Activated CD4-positive, CD25-positive, alpha-beta regulatory T cell treated with anti-CD3 and anti-CD28 coated beads, Interleukin-2, amount 50 U/mL, for 24 hours (primary cell): ENCODE measurements at regions not wholly inside any gene's neighbourhood (a gene's known extent, or its start where the extent isn't known, plus 50 kb on each side); places are given as distances from the start of the nearest gene placed in this dataset.

ENCODE experiments used
- ATAC-seq, 2 donors: fragments of 150-1000 bp; cut with Tn5 transposase; one replicate each; pipeline ENCODE4 v1.10.0; 2021; ENCODE audit warnings: mild to moderate bottlenecking in 1 of 2, moderate library complexity in 1 of 2

DNA sequence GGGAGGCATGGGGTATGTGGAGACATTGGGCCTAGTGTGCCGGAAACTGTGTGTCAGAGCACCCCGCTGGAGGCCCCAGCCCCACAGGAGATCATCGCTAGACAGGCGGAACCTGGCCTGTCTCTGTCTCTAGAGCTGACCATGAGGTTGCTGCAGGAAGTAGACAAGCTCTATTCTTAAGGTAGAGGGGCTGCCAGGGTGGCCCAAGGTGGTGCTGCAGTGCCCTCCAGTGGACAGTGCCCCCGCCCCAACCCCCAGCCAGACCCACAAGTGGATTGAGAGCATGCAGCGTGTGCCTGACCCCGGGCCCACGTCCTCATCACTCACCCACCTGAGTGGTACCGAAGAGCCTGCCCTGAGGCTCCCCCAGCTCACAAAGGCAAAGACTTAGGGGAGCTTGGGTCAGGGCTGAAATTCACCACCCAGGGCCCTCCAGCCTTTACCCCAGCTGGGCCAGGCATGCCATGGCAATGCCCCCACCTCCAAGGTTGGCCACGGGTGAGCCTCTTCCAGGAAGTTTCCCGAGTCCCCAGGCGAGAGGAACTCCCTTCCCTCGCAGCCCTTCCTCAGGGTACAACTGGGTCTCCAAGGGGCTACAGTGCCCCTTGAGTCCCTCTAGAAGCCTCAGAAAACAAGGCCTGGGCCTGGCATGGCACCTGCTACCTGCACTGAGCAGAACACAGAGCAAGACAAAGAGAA lies 155.0 kb downstream of the TTC32 start:
- no peak for ATAC-seq

- no peak for ATAC-seq
Measured at GRCh38 chr2:19746137-19746600, 155.6 kb downstream of the TTC32 start.

GRCh38 chr2:19745318-19746136 lies 156.3 kb downstream of the TTC32 start:
- no peak for ATAC-seq

DNA sequence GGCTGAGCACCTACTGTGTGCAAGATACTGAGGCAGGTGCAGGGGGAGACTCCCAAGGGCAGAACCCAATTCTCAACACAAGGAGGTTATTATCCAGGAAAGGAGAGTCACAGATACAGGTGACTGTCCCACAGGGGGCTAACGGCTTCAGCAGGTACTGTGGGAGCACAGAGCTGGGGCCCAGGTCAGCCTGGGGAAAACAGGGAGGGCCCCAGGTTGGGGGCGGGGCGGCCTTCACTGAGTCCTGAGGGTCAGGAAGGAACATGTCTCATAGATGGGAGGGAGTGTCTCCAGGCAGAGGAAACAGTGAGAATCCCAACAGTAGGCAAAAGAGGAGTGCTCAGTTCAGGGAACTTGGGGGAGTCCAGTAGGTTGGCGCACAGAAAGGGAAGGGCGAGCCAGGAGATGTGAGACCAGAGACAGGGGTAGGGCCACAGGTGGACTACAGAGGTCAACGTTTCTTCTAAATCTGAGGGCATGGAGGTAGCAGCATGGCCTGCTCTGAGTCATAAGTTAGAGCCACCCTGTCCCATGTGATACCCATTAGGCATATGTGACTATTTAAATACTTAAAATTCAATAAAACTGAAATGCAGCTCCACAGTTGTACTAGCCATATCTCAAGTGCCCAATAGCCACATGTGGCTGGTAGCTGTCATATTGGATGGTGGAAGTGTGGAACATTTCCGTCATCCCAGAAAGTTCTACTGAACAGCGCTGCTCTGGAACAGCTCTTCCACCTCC lies 157.2 kb downstream of the TTC32 start:
- no peak for ATAC-seq

- no peak for ATAC-seq
Measured at GRCh38 chr2:19743641-19744040, 158.1 kb downstream of the TTC32 start.

DNA sequence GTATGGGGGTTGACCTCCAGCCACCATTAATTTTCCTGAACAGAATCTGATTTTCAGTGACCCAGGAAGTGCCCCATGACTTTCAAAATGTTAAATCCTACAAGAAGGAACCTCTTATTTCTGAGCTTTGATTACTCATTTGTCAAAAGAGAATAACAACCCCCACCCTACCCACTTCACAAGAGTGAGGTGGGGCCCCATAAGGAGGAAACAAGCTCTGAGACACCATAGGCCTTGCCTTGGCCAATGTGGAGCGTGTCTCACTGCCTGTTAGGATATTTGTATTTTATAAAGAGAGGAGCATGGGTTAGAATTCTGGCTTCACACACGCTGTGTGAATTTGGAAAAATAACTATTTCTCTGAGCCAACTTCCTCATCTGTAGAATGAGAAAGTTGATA lies 158.9 kb downstream of the TTC32 start:
- no peak for ATAC-seq

- no peak for ATAC-seq
Measured at GRCh38 chr2:19739256-19739655, 162.5 kb downstream of the TTC32 start.

DNA sequence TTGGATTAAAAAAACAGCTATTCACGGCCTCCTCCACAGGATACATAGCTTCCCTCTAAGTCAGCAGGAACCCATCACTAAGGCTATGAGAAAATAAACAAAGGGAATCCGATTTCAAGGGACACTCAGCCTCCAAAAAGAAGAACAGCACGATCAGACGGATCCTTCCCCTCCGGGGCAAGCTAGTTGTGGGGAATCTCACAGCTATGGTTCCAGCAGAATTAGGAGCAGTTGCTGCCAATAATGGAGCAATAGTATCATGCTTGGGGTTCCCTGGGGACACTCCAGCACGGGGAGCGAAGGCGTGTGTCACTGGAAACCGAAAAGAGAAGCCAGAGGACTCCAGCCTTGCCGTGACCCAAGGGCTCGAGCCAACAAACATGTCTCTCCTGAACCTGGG lies 163.1 kb downstream of the TTC32 start:
- ATAC-seq, result no peak

- no peak for ATAC-seq
Measured at GRCh38 chr2:19736191-19736831, 165.5 kb downstream of the TTC32 start.

DNA sequence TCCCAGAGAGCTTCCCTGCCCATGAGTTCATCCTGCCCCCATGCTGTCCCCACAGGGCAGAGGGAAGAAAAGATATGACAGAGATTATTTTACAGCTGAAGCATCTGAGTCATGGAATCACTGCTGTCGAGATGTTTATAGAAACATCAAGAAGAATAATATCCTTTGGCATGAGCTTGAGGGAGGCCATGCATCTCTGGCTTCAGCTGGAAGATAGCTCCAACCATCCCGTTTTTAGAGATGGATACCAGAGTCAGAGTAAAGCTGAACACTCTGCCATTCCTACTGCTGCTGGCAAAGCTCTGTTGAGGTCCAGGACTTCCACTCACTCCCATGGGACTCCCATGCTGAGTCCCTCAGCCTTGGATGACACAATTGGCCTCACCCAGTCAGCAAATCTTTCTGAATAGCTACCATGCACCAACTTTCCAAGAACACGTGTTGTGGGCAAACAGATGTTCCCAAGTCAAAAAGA lies 167.8 kb downstream of the TTC32 start:
- no peak for ATAC-seq

- ATAC-seq, result no peak
Measured at GRCh38 chr2:19733390-19733789, 168.4 kb downstream of the TTC32 start.

DNA sequence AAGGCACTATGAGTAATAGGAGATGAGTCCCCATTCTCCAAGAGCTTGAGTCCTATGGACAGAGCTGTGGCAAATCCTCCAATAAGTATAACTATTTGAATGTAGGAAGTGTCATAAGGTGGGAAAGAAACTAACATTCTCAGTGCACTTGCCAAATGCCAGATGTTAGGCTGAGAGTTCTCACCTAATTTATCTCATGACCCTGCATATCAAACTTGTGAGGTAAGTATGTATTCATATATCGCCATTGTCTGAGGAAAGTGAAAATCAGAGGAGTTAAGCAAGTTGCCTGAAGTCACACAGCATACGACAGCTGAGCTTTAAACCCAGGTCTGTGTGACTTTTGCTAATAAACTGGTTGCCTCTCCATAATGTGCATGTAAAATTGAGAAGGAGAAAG lies 169.5 kb downstream of the TTC32 start:
- no peak for ATAC-seq

GRCh38 chr2:19731515-19731914 lies 170.3 kb downstream of the TTC32 start:
- ATAC-seq, result no peak

DNA sequence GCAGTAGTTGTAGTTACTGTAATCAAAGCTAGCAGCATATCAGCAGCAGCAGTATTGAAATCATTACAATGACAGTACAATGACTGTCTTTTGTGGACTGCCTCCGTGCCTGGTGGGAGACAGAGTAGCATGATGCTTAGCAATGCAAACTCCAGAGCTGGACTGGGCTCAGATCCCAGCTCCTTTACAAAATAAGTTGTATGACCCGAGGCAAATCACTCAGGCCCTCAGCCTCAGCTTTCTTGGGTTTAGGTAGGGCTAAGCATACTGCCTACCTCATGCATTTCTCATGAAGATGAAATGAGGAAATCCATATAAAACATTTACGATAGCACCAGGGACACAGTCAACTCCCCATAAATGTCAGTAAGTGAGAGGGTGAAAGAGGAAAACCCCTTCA lies 170.7 kb downstream of the TTC32 start:
- no peak for ATAC-seq

GRCh38 chr2:19728125-19728524 lies 173.7 kb downstream of the TTC32 start:
- ATAC-seq, result no peak

DNA sequence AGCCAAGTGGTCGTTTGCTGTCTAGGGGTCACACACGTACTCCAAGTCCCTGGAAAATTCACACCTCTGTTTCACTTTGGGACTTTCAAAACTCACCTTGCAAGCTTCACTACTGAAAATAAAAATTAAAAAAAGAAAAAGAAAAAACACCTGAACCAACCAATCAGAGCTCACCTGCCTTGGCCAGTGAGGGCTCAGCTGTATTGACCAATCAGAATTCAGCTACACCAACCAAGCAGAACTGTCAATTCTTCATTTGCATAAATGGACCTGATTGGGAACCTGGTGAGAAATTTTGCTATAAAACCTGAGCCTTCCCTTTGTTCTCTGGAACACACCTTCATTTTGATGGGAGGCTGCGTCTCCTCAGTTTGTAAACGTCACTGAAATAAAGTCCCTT lies 176.4 kb downstream of the TTC32 start:
- no peak for ATAC-seq

- no peak for ATAC-seq
Measured at GRCh38 chr2:19723021-19723420, 178.8 kb downstream of the TTC32 start.

GRCh38 chr2:19722531-19722971 lies 179.2 kb downstream of the TTC32 start:
- no peak for ATAC-seq

DNA sequence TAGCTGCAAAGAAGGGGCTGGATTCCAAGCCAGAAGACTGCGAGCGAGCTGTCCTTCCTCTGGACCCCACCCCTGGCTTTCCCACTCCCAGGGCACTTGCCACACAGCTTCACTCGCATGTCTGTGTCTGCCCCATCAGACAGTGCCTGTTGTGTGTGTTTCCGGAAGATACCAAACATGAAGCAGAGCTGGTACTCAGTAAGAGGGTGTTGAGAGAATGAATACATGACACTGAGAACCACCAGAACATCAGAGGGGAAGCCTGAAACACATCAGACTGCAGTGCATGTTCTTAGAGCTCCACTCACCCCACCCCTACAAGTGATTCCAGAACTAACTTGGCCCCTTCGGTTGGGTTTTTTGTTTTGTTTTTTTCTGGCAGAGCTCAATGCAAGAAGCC lies 181.5 kb downstream of the TTC32 start:
- no peak for ATAC-seq

DNA sequence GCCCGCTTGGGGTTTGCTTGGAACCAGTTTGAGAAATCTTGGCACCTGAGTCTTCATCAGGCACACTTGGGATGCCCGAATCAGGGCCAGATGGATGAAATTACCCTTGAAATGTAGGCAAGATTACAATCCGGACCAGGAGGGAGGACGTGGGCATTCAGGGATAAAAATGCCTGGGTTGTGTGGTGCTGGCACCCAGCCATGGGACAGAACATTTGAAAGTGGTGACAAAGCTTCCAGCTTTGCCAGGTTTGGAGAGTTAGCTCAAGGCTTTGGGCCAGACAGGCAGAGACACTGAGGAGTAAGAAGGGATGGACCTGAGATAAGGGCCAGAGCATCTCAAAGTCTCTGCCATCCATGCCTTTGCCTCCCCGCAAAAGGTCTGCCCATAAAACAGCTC lies 182.2 kb downstream of the TTC32 start:
- no peak for ATAC-seq

DNA sequence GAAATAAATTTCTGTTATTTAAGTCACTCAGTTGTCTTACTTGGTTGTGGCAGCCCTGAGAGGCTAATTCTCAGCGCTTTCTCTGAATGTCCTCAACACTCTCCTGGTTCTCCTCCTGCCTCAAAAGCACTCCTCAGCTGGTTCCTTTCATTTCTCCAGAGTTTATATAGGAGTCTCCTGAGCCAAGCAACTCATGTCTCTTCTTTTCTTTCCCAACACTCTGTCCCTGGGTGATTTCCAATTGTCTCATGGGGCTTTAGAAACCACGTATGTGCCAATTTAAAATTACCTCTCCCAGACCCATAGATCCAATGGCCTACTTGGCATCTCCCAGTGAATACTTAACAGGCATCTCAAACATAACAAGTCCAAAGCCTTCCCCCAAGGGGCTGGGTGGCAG lies 184.3 kb downstream of the TTC32 start:
- no peak for ATAC-seq

- no peak for ATAC-seq
Measured at GRCh38 chr2:19714926-19715325, 186.9 kb downstream of the TTC32 start.

- no peak for ATAC-seq
Measured at GRCh38 chr2:19712850-19713249, 188.9 kb downstream of the TTC32 start.
